Activated CD8-positive, alpha-beta T cell treated with anti-CD3 and anti-CD28 coated beads for 36 hours (primary cell): ENCODE measurements at regions not wholly inside any gene's neighbourhood (a gene's known extent, or its start where the extent isn't known, plus 50 kb on each side); places are given as distances from the start of the nearest gene placed in this dataset.

Source experiments
- ATAC-seq: fragments of 200-7000 bp; cut with Tn5 transposase; one replicate; pipeline ENCODE4 v1.10.0; 2021; ENCODE audit warnings: mild to moderate bottlenecking, moderate library complexity
- CTCF ChIA-PET: fragments of 350-600 bp; sonication (Branson Sonifier 250); formaldehyde crosslinking; loops from one replicate; lab custom pipeline; 2021; ENCODE audit warnings: antibody characterized with exemption; lab: Charles Lee
- POLR2A ChIA-PET: fragments of 350-600 bp; sonication (Branson Sonifier 250); formaldehyde crosslinking; loops from one replicate; lab custom pipeline; 2021; ENCODE audit warnings: antibody characterized with exemption; lab: Charles Lee
- DNase-seq: peaks from one replicate; pipeline ENCODE4 v3.0.0-alpha.2; 2020
- H3K27ac Mint-ChIP-seq: one replicate; pipeline ENCODE4 v1.8.0; 2021; ENCODE audit warnings: mild to moderate bottlenecking, mixed read lengths
- H3K27me3 Mint-ChIP-seq: one replicate; pipeline ENCODE4 v1.8.0; 2021; ENCODE audit warnings: mixed read lengths
- H3K36me3 Mint-ChIP-seq: one replicate; pipeline ENCODE4 v1.8.0; 2021; ENCODE audit warnings: low read depth, mixed read lengths
- H3K4me1 Mint-ChIP-seq: one replicate; pipeline ENCODE4 v1.8.0; 2021; ENCODE audit warnings: low read depth, mixed read lengths
- H3K4me3 Mint-ChIP-seq: one replicate; pipeline ENCODE4 v1.8.0; 2021; ENCODE audit warnings: mild to moderate bottlenecking, moderate library complexity, mixed read lengths
- H3K9me3 Mint-ChIP-seq: one replicate; pipeline ENCODE4 v1.8.0; 2021; ENCODE audit warnings: mixed read lengths
- CTCF ChIP-seq: fragments of 200-600 bp; IDR thresholded peaks from one replicate; pipeline ENCODE4 v1.8.0; 2022; ENCODE audit warnings: antibody characterized with exemption, mild to moderate bottlenecking
- intact Hi-C: fragments of 100-400 bp; cut with micrococcal nuclease; formaldehyde crosslinking; loops from one replicate; pipeline ENCODE4 v1.10.0; 2022

DNA sequence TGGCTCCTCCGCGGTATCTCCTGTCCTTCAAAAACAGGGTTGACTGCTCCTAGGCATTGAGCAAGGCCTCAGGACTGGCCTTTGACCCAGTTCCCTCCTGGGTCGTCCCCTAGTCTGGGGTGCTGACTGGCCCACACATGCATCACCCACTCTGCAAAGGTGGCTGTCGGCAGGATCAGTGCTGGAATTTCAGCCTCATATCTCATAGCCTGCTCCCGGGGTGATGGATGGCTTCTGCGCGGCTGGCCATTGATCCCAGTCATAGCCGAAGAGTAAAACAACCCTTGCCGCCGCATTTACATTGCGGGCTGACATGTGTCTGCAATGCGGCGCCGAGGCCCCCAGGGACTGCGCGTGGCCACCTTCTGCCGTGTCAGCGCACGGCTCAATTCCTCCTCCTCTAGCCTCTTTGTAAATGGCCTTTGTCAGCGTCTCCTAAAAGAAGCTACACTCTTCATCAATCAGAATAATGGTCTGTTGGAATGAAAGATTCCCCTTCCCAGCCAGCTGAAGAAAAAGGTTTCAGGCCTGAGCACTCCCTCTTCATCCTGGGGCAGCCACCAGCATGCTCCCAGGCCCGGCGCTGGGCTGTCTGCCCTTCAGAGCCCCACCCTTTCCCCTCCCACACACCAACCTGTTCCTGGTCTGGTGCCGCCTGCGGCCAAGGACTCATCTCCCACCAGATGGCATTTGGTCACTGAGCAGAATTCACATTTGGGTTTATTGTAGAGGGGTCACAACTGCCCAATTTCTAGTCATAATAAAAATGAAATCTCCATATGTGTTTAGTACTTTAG is 159.0 kb downstream of the PJA2 start:
- ChIA-PET POLR2A (interaction anchor here (0.9 kb wide), 1 partner anchor 19 kb away, joined by 3 read pairs; no protein-coding TSS in a partner anchor), CTCF (no interaction called here)
- Mint-ChIP-seq H3K4me1 (no peaks in the 10 kb centered on the region), H3K36me3 (peaks cover 3% of the 10 kb centered on the region), H3K4me3 (no peak overlapping the region), H3K27ac (no peak overlapping the region), H3K27me3 (no peaks in the 10 kb centered on the region), H3K9me3 (peaks cover 11% of the 10 kb centered on the region)
- no peak for TF ChIP-seq CTCF
- ATAC-seq (no peak), DNase-seq (no peak)
- intact Hi-C loops: no loop called here

DNA sequence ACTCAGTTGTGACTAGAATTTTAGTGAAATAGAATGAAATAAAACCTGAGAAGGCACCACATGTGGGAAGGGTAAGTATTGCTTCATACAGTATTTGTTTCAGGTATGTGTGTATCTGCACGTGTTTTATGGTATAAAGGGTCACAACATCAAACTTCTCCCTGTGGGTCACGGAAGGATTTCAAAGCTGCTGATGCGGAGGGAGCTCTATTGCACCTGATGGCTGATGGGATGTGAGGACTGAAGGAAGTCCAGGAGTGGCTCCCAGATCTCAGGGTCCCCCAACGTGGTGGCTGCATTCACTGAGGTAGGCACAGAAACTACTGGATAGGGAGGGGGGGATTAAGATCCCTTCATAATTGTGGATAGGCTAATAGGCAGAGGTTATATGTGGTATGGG is 159.7 kb downstream of the PJA2 start:
- DNase-seq (no peak), ATAC-seq (no peak)
- no peaks in the 10 kb centered on the region for H3K27me3 Mint-ChIP-seq
- no peak overlapping the region for H3K4me3 Mint-ChIP-seq
- H3K4me1 Mint-ChIP-seq: no peaks in the 10 kb centered on the region
- H3K36me3 Mint-ChIP-seq: peaks cover 3% of the 10 kb centered on the region
- ChIA-PET CTCF (no interaction called here), POLR2A (interaction anchor here (0.9 kb wide), 1 partner anchor 18 kb away, joined by 3 read pairs; no protein-coding TSS in a partner anchor)
- intact Hi-C loops: no loop called here
- peaks cover 11% of the 10 kb centered on the region for H3K9me3 Mint-ChIP-seq
- TF ChIP-seq CTCF: no peak
- no peak overlapping the region for H3K27ac Mint-ChIP-seq

DNA sequence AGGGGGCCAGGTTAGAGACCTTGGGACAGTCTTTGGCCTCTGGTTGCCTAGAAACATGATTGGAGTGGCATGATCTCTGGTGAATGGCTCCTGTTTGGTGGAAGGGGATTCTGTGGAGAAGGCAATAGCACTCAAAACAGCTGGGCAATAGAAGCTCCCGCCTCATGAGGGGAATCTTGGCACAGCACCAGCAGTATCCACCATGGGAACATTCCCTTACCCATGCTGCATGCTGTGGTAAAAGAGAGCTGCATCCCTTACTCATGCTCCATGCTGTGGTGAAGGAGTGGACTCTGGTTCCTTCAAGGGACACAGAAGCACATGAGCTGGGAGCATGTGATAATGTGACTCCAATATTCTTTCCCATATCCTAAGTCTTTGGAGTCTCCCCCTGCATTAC is 160.6 kb downstream of the PJA2 start:
- H3K27me3 Mint-ChIP-seq: no peaks in the 10 kb centered on the region
- ATAC-seq: no peak
- H3K36me3 Mint-ChIP-seq: peaks cover 3% of the 10 kb centered on the region
- intact Hi-C loops: no loop called here
- peaks cover 11% of the 10 kb centered on the region for H3K9me3 Mint-ChIP-seq
- no peak for DNase-seq
- no peaks in the 10 kb centered on the region for H3K4me1 Mint-ChIP-seq
- POLR2A ChIA-PET: no interaction called here
- no peak overlapping the region for H3K4me3 Mint-ChIP-seq
- no peak overlapping the region for H3K27ac Mint-ChIP-seq
- CTCF ChIA-PET: interaction anchor here (0.5 kb wide), 1 partner anchor 553 kb away, joined by 3 read pairs; no protein-coding TSS in a partner anchor
- TF ChIP-seq CTCF: no peak

GRCh38 chr5:109247986-109248385 is 161.8 kb downstream of the PJA2 start:
- ChIA-PET CTCF (no interaction called here), POLR2A (no interaction called here)
- intact Hi-C loops: no loop called here
- ATAC-seq (no peak), DNase-seq (no peak)
- Mint-ChIP-seq H3K36me3 (peaks cover 3% of the 10 kb centered on the region), H3K4me1 (no peaks in the 10 kb centered on the region), H3K27me3 (no peaks in the 10 kb centered on the region), H3K27ac (no peak overlapping the region), H3K4me3 (no peak overlapping the region), H3K9me3 (peaks cover 11% of the 10 kb centered on the region)
- no peak for TF ChIP-seq CTCF

DNA sequence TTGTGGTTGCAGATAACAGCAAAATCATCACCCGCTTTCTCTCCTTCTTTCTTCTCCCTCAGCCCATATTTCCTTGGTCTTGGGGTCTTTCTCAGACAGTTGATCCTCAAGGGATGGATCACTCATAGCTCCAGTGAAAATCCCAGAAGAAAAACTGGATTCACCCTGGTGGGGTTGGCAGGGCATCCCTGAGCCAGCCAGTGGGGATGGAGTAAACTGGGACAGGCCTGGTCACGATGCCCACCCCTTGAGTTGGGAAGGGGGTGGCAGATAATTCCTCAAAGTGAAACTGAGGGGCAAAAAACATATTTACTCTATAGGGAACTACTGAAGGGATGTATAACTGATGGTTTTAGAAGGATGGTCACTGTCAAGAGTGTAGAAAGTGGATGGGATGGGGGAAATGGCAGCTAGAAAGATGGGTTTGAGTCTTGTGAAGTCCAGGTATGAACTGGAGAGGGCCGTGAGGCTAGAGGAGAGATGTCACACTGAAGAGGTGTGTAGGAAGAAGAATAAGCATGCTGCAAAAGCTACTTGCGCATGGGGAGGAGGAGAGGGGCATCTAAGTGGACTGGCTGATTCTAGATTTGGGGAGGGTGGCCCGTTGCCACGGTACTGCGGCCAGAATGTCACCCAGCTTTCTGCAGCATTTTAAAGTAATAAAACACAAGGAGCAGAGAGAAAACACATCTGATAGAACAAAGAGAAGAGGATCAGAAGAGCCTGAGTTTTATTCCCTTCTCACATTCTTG is 162.8 kb downstream of the PJA2 start:
- Mint-ChIP-seq H3K9me3 (peaks cover 11% of the 10 kb centered on the region), H3K4me1 (no peaks in the 10 kb centered on the region), H3K27ac (no peak overlapping the region), H3K4me3 (no peak overlapping the region), H3K36me3 (peaks cover 3% of the 10 kb centered on the region), H3K27me3 (no peaks in the 10 kb centered on the region)
- POLR2A ChIA-PET: no interaction called here
- no peak for TF ChIP-seq CTCF
- DNase-seq (no peak), ATAC-seq (no peak)
- CTCF ChIA-PET: no interaction called here
- intact Hi-C loops: no loop called here
